Gastroesophageal sphincter (tissue), 3 donors: ENCODE measurements at regions not wholly inside any gene's neighbourhood (a gene's known extent, or its start where the extent isn't known, plus 50 kb on each side); places are given as distances from the start of the nearest gene placed in this dataset.

ENCODE experiments used
- POLR2A ChIP-seq, 2 donors: fragments of 450-650 bp; IDR thresholded peaks; one replicate each; pipeline ENCODE4 v1.6.1; 2017; ENCODE audit warnings: antibody characterized with exemption in 2 of 2, mild to moderate bottlenecking in 2 of 2, moderate library complexity in 1 of 2
- TF ChIP-seq, protein P1 (sequence below), 4 experiments: fragments of 200-600 bp in 2 of 4; fragments of 450-650 bp in 2 of 4; sonication (generic) in 1 of 4; IDR thresholded peaks; one replicate each; pipeline ENCODE4 v1.5.1; 2017 to 2019; ENCODE audit warnings: antibody characterized with exemption in 4 of 4, mild to moderate bottlenecking in 2 of 4, moderate library complexity in 2 of 4

DNA sequence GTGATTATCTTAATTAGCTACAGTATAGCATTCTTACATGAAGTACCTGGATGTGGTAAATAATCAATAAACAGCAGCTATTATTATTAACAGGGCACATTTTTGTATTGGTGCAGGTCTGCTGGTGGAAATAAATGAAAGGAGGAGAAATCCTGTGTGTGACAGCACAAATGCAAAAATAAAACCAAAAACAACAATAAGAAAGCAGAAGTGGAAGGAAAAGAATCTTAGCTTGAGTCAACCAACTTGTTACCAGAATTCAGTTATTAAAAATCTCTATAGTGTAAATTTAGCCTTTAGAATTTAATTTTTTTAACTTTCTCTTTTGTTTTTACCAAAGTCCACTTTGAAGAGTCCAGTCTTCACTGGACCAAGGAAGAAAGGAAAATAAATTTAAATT is 63.1 kb upstream of the LSM6 start:
- TF ChIP-seq POLR2A (IDR thresholded peaks at IDR 0.05), result no peak
- TF ChIP-seq, protein P1, sequence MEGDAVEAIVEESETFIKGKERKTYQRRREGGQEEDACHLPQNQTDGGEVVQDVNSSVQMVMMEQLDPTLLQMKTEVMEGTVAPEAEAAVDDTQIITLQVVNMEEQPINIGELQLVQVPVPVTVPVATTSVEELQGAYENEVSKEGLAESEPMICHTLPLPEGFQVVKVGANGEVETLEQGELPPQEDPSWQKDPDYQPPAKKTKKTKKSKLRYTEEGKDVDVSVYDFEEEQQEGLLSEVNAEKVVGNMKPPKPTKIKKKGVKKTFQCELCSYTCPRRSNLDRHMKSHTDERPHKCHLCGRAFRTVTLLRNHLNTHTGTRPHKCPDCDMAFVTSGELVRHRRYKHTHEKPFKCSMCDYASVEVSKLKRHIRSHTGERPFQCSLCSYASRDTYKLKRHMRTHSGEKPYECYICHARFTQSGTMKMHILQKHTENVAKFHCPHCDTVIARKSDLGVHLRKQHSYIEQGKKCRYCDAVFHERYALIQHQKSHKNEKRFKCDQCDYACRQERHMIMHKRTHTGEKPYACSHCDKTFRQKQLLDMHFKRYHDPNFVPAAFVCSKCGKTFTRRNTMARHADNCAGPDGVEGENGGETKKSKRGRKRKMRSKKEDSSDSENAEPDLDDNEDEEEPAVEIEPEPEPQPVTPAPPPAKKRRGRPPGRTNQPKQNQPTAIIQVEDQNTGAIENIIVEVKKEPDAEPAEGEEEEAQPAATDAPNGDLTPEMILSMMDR (IDR thresholded peaks at IDR 0.05), result no peak
